Lung (tissue), 11 donors: ENCODE measurements at regions not wholly inside any gene's neighbourhood (a gene's known extent, or its start where the extent isn't known, plus 50 kb on each side); places are given as distances from the start of the nearest gene placed in this dataset.
"Not testable (repeated sequence)": the region's sequence is repeated elsewhere in the genome, so short reads cannot be mapped to it uniquely, and the experiment has no call there.

ENCODE experiments used
- ATAC-seq: fragments of 200-7000 bp; cut with Tn5 transposase; one replicate; pipeline ENCODE4 v1.9.1; 2020; ENCODE audit warnings: moderate number of reproducible peaks; ENCODE audit not compliant: insufficient read depth, low FRiP score
- DNase-seq, 3 donors: peaks; one replicate each; pipeline ENCODE4 v3.0.0-alpha.2; 2013 to 2017
- H3K27ac ChIP-seq, 2 donors: one replicate each; pipeline ENCODE4 v1.5.1; 2013; ENCODE audit warnings: mild to moderate bottlenecking in 2 of 2, moderate library complexity in 2 of 2, control low read depth in 1 of 2, inconsistent platforms in 1 of 2, low read depth in 1 of 2, low read length in 1 of 2
- H3K27me3 ChIP-seq, 3 donors: one replicate each; pipeline ENCODE4 v1.5.1; 2013; ENCODE audit warnings: low read length in 2 of 3; ENCODE audit not compliant: control insufficient read depth in 3 of 3, insufficient read depth in 3 of 3
- H3K36me3 ChIP-seq, 4 donors: one replicate each; pipeline ENCODE4 v1.5.1; 2013; ENCODE audit warnings: low read length in 4 of 4, mild to moderate bottlenecking in 1 of 4, moderate library complexity in 1 of 4; ENCODE audit not compliant: control insufficient read depth in 4 of 4, insufficient read depth in 4 of 4
- H3K4me1 ChIP-seq, 5 donors: one replicate each; pipeline ENCODE4 v1.5.1; 2013; ENCODE audit warnings: low read length in 5 of 5, mild to moderate bottlenecking in 2 of 5, moderate library complexity in 1 of 5; ENCODE audit not compliant: control insufficient read depth in 5 of 5, insufficient read depth in 5 of 5
- H3K4me3 ChIP-seq: one replicate; pipeline ENCODE4 v1.5.1; 2013; ENCODE audit warnings: mild to moderate bottlenecking, control low read depth, moderate library complexity
- H3K9ac ChIP-seq, 2 donors: one replicate each; pipeline ENCODE4 v1.5.1; 2013; ENCODE audit warnings: low read length in 2 of 2, control low read depth in 1 of 2; ENCODE audit not compliant: insufficient read depth in 1 of 2
- H3K9me3 ChIP-seq, 4 donors: one replicate each; pipeline ENCODE4 v1.5.1; 2013; ENCODE audit warnings: low read length in 3 of 4, mild to moderate bottlenecking in 1 of 4, moderate library complexity in 1 of 4; ENCODE audit not compliant: control insufficient read depth in 4 of 4, insufficient read depth in 3 of 4
- CTCF ChIP-seq: IDR thresholded peaks from 2 replicates; pipeline ENCODE4 v1.5.1; 2012; ENCODE audit warnings: mild to moderate bottlenecking; ENCODE audit errors: control extremely low read depth, extremely low read depth
- WGBS, 2 donors: extraction: QIAGEN DNeasy Blood & Tissue Kit; methylation state at CpG; one replicate each; pipeline ENCODE4 v1.1.7; 2013; 5-methylcytosine and 5-hydroxymethylcytosine counted together
- donor health status: control.
- donor health status: control.
- donor health status: Bipolar disorder and iron deficiency.
- donor health status: healthy.
- donor health status: DM: yes; HTN: yes; CAD: no.

GRCh38 chr3:20451170-20451569 lies 265.2 kb upstream of the SGO1 start:
- no peak overlapping the region for H3K27ac ChIP-seq
- peaks cover 0 to 2% (median 0%) of the 10 kb centered on the region in 5 donors for H3K4me1 ChIP-seq
- H3K36me3 ChIP-seq: no peaks in the 10 kb centered on the region
- no peak overlapping the region for H3K9ac ChIP-seq
- no peaks in the 10 kb centered on the region for H3K27me3 ChIP-seq
- no peak overlapping the region for H3K4me3 ChIP-seq
- TF ChIP-seq CTCF: no peak
- ATAC-seq: no peak
- H3K9me3 ChIP-seq: peaks cover 0 to 4% (median under 1%) of the 10 kb centered on the region in 4 donors
- WGBS, 2 donors: 36 to 42% methylated on average over 1 of the region's 1 CpG
- no peak for DNase-seq

- Histone ChIP-seq H3K36me3 (no peaks in the 10 kb centered on the region), H3K9me3 (peaks cover 0 to 4% (median under 1%) of the 10 kb centered on the region in 4 donors), H3K9ac (no peak overlapping the region), H3K27ac (no peak overlapping the region), H3K27me3 (no peaks in the 10 kb centered on the region), H3K4me3 (no peak overlapping the region), H3K4me1 (no peaks in the 10 kb centered on the region)
- no peak for ATAC-seq
- TF ChIP-seq CTCF: no peak
- no peak for DNase-seq
- 87 to 90% methylated on average over 1 of the region's 1 CpG for WGBS, 2 donors
These were observed 264.6 kb upstream of the SGO1 start for GRCh38 chr3:20450611-20451010.

GRCh38 chr3:20442846-20443245 lies 256.8 kb upstream of the SGO1 start:
- H3K9ac ChIP-seq: no peak overlapping the region
- H3K27ac ChIP-seq: no peak overlapping the region
- no peaks in the 10 kb centered on the region for H3K9me3 ChIP-seq
- WGBS, 2 donors: 73 to 92% methylated on average over 1 of the region's 1 CpG
- H3K4me1 ChIP-seq: no peaks in the 10 kb centered on the region
- no peaks in the 10 kb centered on the region for H3K36me3 ChIP-seq
- DNase-seq (no peak), ATAC-seq (no peak)
- no peaks in the 10 kb centered on the region for H3K27me3 ChIP-seq
- no peak overlapping the region for H3K4me3 ChIP-seq
- TF ChIP-seq CTCF: no peak

- H3K9me3 ChIP-seq, ATAC-seq, H3K27me3 ChIP-seq, DNase-seq, H3K4me1 ChIP-seq, H3K27ac ChIP-seq, H3K4me3 ChIP-seq, H3K9ac ChIP-seq, H3K36me3 ChIP-seq: not testable (repeated sequence)
- 80 to 83% methylated on average over 2 of the region's 2 CpGs for WGBS, 2 donors
These were observed 241.3 kb upstream of the SGO1 start for GRCh38 chr3:20427268-20427667.
